Omental fat pad (tissue), 3 donors: ENCODE measurements at regions not wholly inside any gene's neighbourhood (a gene's known extent, or its start where the extent isn't known, plus 50 kb on each side); places are given as distances from the start of the nearest gene placed in this dataset.

ENCODE experiments used
- ATAC-seq: fragments of 150-250 bp; one replicate; pipeline ENCODE4 v1.9.1; 2016; ENCODE audit warnings: mild to moderate bottlenecking, moderate library complexity; ENCODE audit not compliant: low FRiP score
- DNase-seq: peaks from one replicate; pipeline ENCODE4 v3.0.0-alpha.2; 2019; ENCODE audit warnings: low spot score
- CTCF ChIP-seq, 3 donors: fragments of 450-650 bp; IDR thresholded peaks; one replicate each; pipeline ENCODE4 v1.5.1; 2016 to 2017; ENCODE audit warnings: antibody characterized with exemption in 3 of 3, mild to moderate bottlenecking in 3 of 3, moderate library complexity in 2 of 3

GRCh38 chr14:82757776-82758175 is 1224.1 kb upstream of the SEL1L start:
- ATAC-seq (no peak), DNase-seq (no peak)
- TF ChIP-seq CTCF (IDR thresholded peaks at IDR 0.05), result no peak

DNA sequence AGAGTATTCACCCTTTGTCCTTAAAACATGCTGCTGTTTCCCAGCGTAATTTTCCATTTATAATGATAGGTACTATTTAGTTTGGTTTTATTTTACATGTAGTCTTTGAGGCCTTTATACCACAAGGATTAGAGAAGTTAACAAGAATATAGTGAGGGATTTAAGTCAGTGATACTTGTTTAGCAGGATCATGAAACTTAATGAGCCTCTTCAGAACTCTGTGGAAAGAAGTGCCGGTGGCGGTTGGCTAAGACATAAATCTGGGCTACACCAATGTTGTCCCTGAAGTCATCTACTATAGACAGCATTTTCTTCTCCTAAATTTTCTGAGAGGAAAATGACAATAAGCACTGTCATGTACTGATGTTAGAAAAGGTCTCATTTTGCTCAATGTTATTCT is 1226.0 kb upstream of the SEL1L start:
- no peak for TF ChIP-seq CTCF (IDR thresholded peaks at IDR 0.05)
- ATAC-seq (no peak), DNase-seq (no peak)

DNA sequence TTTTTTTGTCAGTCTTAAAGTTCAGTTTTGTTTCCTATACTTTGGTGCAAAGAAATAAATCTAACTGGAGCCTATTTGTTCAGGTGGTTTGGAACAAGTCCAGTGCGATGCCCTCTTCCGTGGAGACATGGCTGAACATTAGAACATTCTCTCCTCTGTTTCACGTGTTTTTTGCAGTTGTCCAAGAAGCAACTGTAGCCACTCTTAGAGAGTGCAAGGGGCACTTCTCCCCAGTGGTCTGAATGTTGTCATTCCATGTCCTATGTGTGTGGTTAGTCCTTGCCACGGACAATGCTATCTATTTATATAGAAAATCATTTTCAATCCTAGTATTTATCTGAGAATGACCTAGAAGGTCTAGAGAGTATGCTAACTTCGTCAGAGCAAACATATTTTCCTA is 1232.5 kb upstream of the SEL1L start:
- ATAC-seq, result no peak
- TF ChIP-seq CTCF (IDR thresholded peaks at IDR 0.05), result no peak
- DNase-seq, result no peak

DNA sequence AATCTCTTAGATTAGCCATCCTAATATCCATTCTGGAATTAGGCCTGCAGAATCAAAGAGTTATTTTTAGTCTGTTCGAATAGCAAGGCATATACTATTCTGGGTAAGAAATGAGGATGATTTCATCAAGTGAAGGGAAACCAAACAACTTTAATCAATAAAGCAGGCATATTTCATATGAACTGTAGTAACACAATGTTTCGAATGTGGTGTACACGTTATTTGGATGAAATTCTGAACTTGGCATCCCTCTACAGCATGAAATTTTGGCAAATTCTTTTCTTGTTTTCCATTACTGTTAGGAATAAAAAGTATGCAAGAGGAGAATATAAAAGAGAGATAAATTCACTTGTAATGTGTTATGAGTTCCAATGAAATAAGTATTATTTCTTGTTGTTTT is 1233.3 kb upstream of the SEL1L start:
- no peak for TF ChIP-seq CTCF (IDR thresholded peaks at IDR 0.05)
- DNase-seq, result no peak
- no peak for ATAC-seq

DNA sequence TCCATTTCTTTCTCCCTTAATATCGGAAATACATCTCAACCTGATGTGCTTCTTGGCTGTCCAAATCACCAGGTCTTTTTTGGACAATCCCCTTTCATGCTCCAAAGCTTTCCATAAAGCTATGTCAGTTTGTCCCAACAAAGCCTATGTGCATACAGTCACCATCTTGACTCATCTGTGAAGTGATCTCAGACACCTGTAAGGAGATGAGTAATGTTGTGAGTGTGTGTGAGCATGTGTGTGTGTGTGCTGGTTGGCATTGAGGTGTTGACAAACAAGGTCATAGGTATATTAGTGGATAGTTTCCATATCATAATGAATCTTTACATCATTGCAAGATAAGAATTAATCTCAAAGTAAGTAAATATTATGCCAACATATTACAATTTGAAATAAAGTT is 1243.3 kb upstream of the SEL1L start:
- no peak for ATAC-seq
- TF ChIP-seq CTCF (IDR thresholded peaks at IDR 0.05), result no peak
- no peak for DNase-seq

DNA sequence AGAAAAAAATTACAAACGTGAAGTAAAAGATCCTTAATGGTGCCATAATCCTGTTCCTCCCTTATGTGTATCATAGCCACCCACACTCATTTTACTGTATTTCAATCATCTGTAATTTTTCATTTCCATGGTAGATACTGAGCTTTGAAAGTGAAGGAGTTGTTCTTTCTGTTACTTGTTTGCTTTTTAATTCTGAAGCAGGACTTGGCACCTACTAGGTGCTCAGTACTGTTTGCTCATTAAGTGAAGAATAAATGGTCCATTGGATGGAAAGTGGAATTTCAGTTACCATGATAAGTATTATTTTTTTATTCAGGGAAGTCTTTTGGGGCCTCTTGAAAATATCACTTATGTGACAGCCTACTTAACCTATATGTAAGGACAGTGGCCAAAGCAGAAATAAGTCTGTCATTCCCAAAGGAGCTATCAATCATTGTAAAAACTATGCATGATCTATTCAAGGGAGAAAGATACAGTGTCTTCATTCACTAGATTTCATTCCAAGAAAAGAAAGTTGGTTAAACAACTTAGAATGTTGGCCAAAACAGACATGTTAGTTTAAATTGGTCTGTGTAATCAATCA is 1244.4 kb upstream of the SEL1L start:
- ATAC-seq, result no peak
- DNase-seq, result no peak
- no peak for TF ChIP-seq CTCF (IDR thresholded peaks at IDR 0.05)

GRCh38 chr14:82778601-82779000 is 1244.9 kb upstream of the SEL1L start:
- ATAC-seq (no peak), DNase-seq (no peak)
- TF ChIP-seq CTCF (IDR thresholded peaks at IDR 0.05), result no peak
